Stimulated activated CD8-positive, alpha-beta memory T cell treated with anti-CD3 and anti-CD28 coated beads, Interleukin-4, amount 100 ng/mL, for 24 hours (primary cell): ENCODE measurements at regions not wholly inside any gene's neighbourhood (a gene's known extent, or its start where the extent isn't known, plus 50 kb on each side); places are given as distances from the start of the nearest gene placed in this dataset.
"Not testable (repeated sequence)": the region's sequence is repeated elsewhere in the genome, so short reads cannot be mapped to it uniquely, and the experiment has no call there.

Experiments used
- DNase-seq: peaks from one replicate; pipeline ENCODE4 v3.0.0-alpha.2; 2020; ENCODE audit warnings: low read depth

- DNase-seq = not testable (repeated sequence)
Measured at GRCh38 chr2:17193433-17193890, 324.8 kb downstream of the RAD51AP2 start.

- no peak for DNase-seq
Measured at GRCh38 chr2:17191223-17191622, 327.0 kb downstream of the RAD51AP2 start.

GRCh38 chr2:17190527-17190926 is 327.7 kb downstream of the RAD51AP2 start:
- no peak for DNase-seq

GRCh38 chr2:17188721-17189120 is 329.5 kb downstream of the RAD51AP2 start:
- no peak for DNase-seq

GRCh38 chr2:17184512-17184911 is 333.7 kb downstream of the RAD51AP2 start:
- no peak for DNase-seq

GRCh38 chr2:17182399-17182798 is 335.8 kb downstream of the RAD51AP2 start:
- no peak for DNase-seq

GRCh38 chr2:17181051-17181752 is 337.0 kb downstream of the RAD51AP2 start:
- no peak for DNase-seq

GRCh38 chr2:17179145-17179808 is 339.0 kb downstream of the RAD51AP2 start:
- DNase-seq = no peak

- DNase-seq = no peak
Measured at GRCh38 chr2:17177088-17177487, 341.2 kb downstream of the RAD51AP2 start.

- no peak for DNase-seq
Measured at GRCh38 chr2:17171446-17172049, 346.7 kb downstream of the RAD51AP2 start.

- DNase-seq = no peak
Measured at GRCh38 chr2:17166506-17166905, 351.7 kb downstream of the RAD51AP2 start.

- no peak for DNase-seq
Measured at GRCh38 chr2:17164550-17164949, 353.7 kb downstream of the RAD51AP2 start.

- DNase-seq = no peak
Measured at GRCh38 chr2:17163638-17164037, 354.6 kb downstream of the RAD51AP2 start.

- no peak for DNase-seq
Measured at GRCh38 chr2:17162713-17163112, 355.5 kb downstream of the RAD51AP2 start.

- no peak for DNase-seq
Measured at GRCh38 chr2:17160594-17160993, 357.6 kb downstream of the RAD51AP2 start.

- no peak for DNase-seq
Measured at GRCh38 chr2:17156086-17156485, 362.2 kb downstream of the RAD51AP2 start.

- DNase-seq = no peak
Measured at GRCh38 chr2:17149945-17150344, 368.3 kb downstream of the RAD51AP2 start.

- DNase-seq = no peak
Measured at GRCh38 chr2:17148407-17149145, 369.7 kb downstream of the RAD51AP2 start.

GRCh38 chr2:17146358-17146757 is 371.9 kb downstream of the RAD51AP2 start:
- no peak for DNase-seq

GRCh38 chr2:17136877-17137276 is 381.4 kb downstream of the RAD51AP2 start:
- DNase-seq = no peak

- DNase-seq = no peak
Measured at GRCh38 chr2:17136231-17136630, 382.0 kb downstream of the RAD51AP2 start.

GRCh38 chr2:17135619-17136018 is 382.6 kb downstream of the RAD51AP2 start:
- no peak for DNase-seq
